HEK293T (cell line): ENCODE measurements at regions not wholly inside any gene's neighbourhood (a gene's known extent, or its start where the extent isn't known, plus 50 kb on each side); places are given as distances from the start of the nearest gene placed in this dataset.
"Not testable (repeated sequence)": the region's sequence is repeated elsewhere in the genome, so short reads cannot be mapped to it uniquely, and the experiment has no call there.

ENCODE experiments used
- CTCF ChIA-PET: fragments of 350-600 bp; formaldehyde crosslinking; extraction: SDS; loops from one replicate; lab custom pipeline; 2021; ENCODE audit warnings: antibody characterized with exemption, inconsistent platforms; lab: Yijun Ruan, JAX
- POLR2A ChIA-PET: fragments of 350-600 bp; formaldehyde crosslinking; extraction: SDS; loops from one replicate; lab custom pipeline; 2020; ENCODE audit warnings: antibody characterized with exemption, inconsistent platforms; lab: Yijun Ruan, JAX
- DNase-seq: peaks from one replicate; pipeline ENCODE4 v3.0.0; 2012; ENCODE audit warnings: mixed read lengths; ENCODE audit errors: extremely low spot score
- ARNT ChIP-seq: fragments of 450-650 bp; IDR thresholded peaks from 2 replicates; pipeline ENCODE4 v1.6.1; 2017; ENCODE audit warnings: mild to moderate bottlenecking
- BHLHE40 ChIP-seq: fragments of 450-650 bp; IDR thresholded peaks from 2 replicates; pipeline ENCODE4 v1.6.1; 2016; ENCODE audit warnings: mild to moderate bottlenecking, moderate library complexity, borderline replicate concordance
- CTBP1 ChIP-seq: fragments of 450-650 bp; IDR thresholded peaks from 2 replicates; pipeline ENCODE4 v1.6.1; 2016; ENCODE audit warnings: borderline replicate concordance
- ELF4 ChIP-seq: fragments of 450-650 bp; IDR thresholded peaks from 2 replicates; pipeline ENCODE4 v1.6.1; 2017; ENCODE audit warnings: antibody characterized with exemption
- FOXA1 ChIP-seq: fragments of 450-650 bp; IDR thresholded peaks from 2 replicates; pipeline ENCODE4 v1.6.1; 2016; ENCODE audit warnings: mild to moderate bottlenecking
- FOXK2 ChIP-seq: fragments of 450-650 bp; IDR thresholded peaks from 2 replicates; pipeline ENCODE4 v1.6.1; 2016; ENCODE audit warnings: mild to moderate bottlenecking
- FOXM1 ChIP-seq: fragments of 450-650 bp; IDR thresholded peaks from 2 replicates; pipeline ENCODE4 v1.6.1; 2017; ENCODE audit warnings: mild to moderate bottlenecking, borderline replicate concordance
- HDGF ChIP-seq: fragments of 450-650 bp; IDR thresholded peaks from 2 replicates; pipeline ENCODE4 v1.6.1; 2017; ENCODE audit warnings: antibody characterized with exemption, borderline replicate concordance
- L3MBTL2 ChIP-seq: fragments of 450-650 bp; conservative IDR thresholded peaks from 2 replicates; pipeline ENCODE4 v1.6.1; 2016; ENCODE audit warnings: mild to moderate bottlenecking
- LEF1 ChIP-seq: fragments of 450-650 bp; IDR thresholded peaks from 2 replicates; pipeline ENCODE4 v1.6.1; 2017; ENCODE audit warnings: mild to moderate bottlenecking, borderline replicate concordance
- NFRKB ChIP-seq: fragments of 450-650 bp; IDR thresholded peaks from 2 replicates; pipeline ENCODE4 v1.6.1; 2016; ENCODE audit warnings: mild to moderate bottlenecking, moderate library complexity
- PKNOX1 ChIP-seq: fragments of 450-650 bp; IDR thresholded peaks from 2 replicates; pipeline ENCODE4 v1.6.1; 2016
- SP1 ChIP-seq: fragments of 450-650 bp; IDR thresholded peaks from 2 replicates; pipeline ENCODE4 v1.6.1; 2017
- SUZ12 ChIP-seq: fragments of 450-650 bp; IDR thresholded peaks from 2 replicates; pipeline ENCODE4 v1.6.1; 2016; ENCODE audit warnings: mild to moderate bottlenecking
- TARDBP ChIP-seq: fragments of 450-650 bp; IDR thresholded peaks from 2 replicates; pipeline ENCODE4 v1.6.1; 2016
- ZNF384 ChIP-seq: fragments of 450-650 bp; IDR thresholded peaks from 2 replicates; pipeline ENCODE4 v1.6.1; 2016

GRCh38 chr9:26637101-26637500 lies 255.5 kb downstream of the CAAP1 start:
- no peak for TF ChIP-seq BHLHE40
- TF ChIP-seq PKNOX1 = no peak
- TF ChIP-seq ELF4 = no peak
- TF ChIP-seq HDGF = no peak
- no peak for TF ChIP-seq SUZ12
- no peak for TF ChIP-seq ZNF384
- no peak for TF ChIP-seq ARNT
- no peak for TF ChIP-seq NFRKB
- no peak for TF ChIP-seq LEF1
- TF ChIP-seq FOXK2 = no peak
- no peak for DNase-seq
- ChIA-PET POLR2A (no interaction called here), CTCF (no interaction called here)

GRCh38 chr9:26613851-26614350 lies 278.7 kb downstream of the CAAP1 start:
- DNase-seq, CTCF ChIA-PET, POLR2A ChIA-PET: not testable (repeated sequence)

- CTCF ChIA-PET = no interaction called here
- POLR2A ChIA-PET = no interaction called here
- TF ChIP-seq ARNT (no peak), PKNOX1 (no peak), FOXM1 (no peak), BHLHE40 (no peak), ZNF384 (no peak), FOXA1 (no peak), LEF1 (no peak), HDGF (no peak), CTBP1 (no peak), FOXK2 (no peak), TARDBP (no peak), NFRKB (no peak), SP1 (no peak), SUZ12 (no peak), L3MBTL2 (no peak), ELF4 (no peak)
- no peak for DNase-seq
Observed at GRCh38 chr9:26612211-26612610, 280.4 kb downstream of the CAAP1 start.

GRCh38 chr9:26606756-26607155 lies 285.8 kb downstream of the CAAP1 start:
- ChIA-PET POLR2A (no interaction called here), CTCF (no interaction called here)
- TF ChIP-seq FOXA1 (no peak), SUZ12 (no peak), L3MBTL2 (no peak), FOXK2 (no peak), ZNF384 (no peak), BHLHE40 (no peak), NFRKB (no peak), ELF4 (no peak), CTBP1 (no peak), SP1 (no peak)
- DNase-seq = no peak

- CTCF ChIA-PET = no interaction called here
- POLR2A ChIA-PET = no interaction called here
- TF ChIP-seq BHLHE40 (no peak), LEF1 (no peak), HDGF (no peak), L3MBTL2 (no peak), NFRKB (no peak), SP1 (no peak), SUZ12 (no peak), FOXK2 (no peak), PKNOX1 (no peak), ARNT (no peak)
- no peak for DNase-seq
Observed at GRCh38 chr9:26605367-26605766, 287.2 kb downstream of the CAAP1 start.

- no peak for DNase-seq
- TF ChIP-seq TARDBP = no peak
- no peak for TF ChIP-seq FOXK2
- no peak for TF ChIP-seq HDGF
- no peak for TF ChIP-seq ARNT
- no peak for TF ChIP-seq FOXM1
- ChIA-PET POLR2A (no interaction called here), CTCF (no interaction called here)
Observed at GRCh38 chr9:26604076-26604662, 288.4 kb downstream of the CAAP1 start.

GRCh38 chr9:26603617-26604016 lies 289.0 kb downstream of the CAAP1 start:
- DNase-seq = no peak
- POLR2A ChIA-PET = no interaction called here
- TF ChIP-seq ARNT (no peak), BHLHE40 (no peak), FOXM1 (no peak), PKNOX1 (no peak), NFRKB (no peak), FOXK2 (no peak), CTBP1 (no peak), TARDBP (no peak), LEF1 (no peak), ZNF384 (no peak), SP1 (no peak)
- CTCF ChIA-PET = no interaction called here
